ENCODE measurements at regions not wholly inside any gene's neighbourhood (a gene's known extent, or its start where the extent isn't known, plus 50 kb on each side); places are given as distances from the start of the nearest gene placed in this dataset.

DNA sequence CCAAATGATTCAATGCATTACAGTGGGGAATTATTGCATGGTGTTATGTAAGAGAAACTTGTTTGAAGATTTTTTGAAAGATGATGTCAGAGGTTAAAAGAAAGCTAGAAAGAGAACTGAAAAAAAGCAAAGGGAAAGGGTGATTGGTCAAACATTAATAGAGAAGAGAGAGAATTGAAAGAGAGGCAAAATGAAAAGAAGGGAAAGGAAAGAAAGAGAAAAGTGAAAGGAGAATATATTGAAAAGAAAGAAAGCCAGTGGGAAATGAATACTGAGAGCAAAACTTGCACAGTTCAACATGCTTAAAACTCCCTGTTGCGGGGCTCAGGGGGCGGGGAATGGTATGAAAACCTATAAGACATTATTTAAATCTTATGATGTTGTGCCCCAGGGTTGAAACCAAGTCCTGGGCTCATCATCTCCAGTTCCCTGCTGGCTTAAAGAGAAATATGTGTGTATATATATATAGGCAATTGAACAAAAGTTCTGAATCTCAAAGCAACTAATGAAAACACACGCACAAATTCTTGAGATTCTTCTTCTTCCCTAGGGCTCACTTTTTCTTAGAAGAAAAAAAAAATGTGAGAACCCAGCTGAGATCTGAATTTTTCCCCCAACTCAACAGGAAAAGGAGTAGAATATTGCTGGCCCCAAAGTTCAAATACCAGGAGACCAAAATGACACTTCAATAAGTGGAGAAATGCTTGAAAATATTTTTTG, 2045.9 kb upstream of the CELF4 start:
- TF ChIP-seq POLR2AphosphoS5 (IDR thresholded peaks at IDR 0.05), result no peak
- no peak for TF ChIP-seq POLR2A (IDR thresholded peaks at IDR 0.05)

Measured in sigmoid colon (tissue), 4 donors.